HEK293 (cell line): ENCODE measurements at regions not wholly inside any gene's neighbourhood (a gene's known extent, or its start where the extent isn't known, plus 50 kb on each side); places are given as distances from the start of the nearest gene placed in this dataset.

ENCODE experiments used
- CTCF ChIP-seq: fragments of 450-650 bp; formaldehyde crosslinking; IDR thresholded peaks from 2 replicates; pipeline ENCODE4 v1.5.1; 2016; ENCODE audit warnings: missing biosample characterization, missing genetic modification characterization
- PRDM6 ChIP-seq: fragments of 450-650 bp; formaldehyde crosslinking; IDR thresholded peaks from 2 replicates; pipeline ENCODE4 v1.5.1; 2017; ENCODE audit warnings: missing biosample characterization, missing genetic modification characterization
- ZNF274 ChIP-seq, 2 experiments: fragments of 200-500 bp in 1 of 2; fragments of 450-650 bp in 1 of 2; sonication (Bioruptor generic) in 1 of 2; formaldehyde crosslinking in 1 of 2; IDR thresholded peaks; 2 replicates each; pipeline versions ENCODE4 v1.5.1 to v1.6.1; 2014 to 2016; ENCODE audit warnings: borderline replicate concordance in 1 of 2, inconsistent platforms in 1 of 2, low read length in 1 of 2, missing biosample characterization in 1 of 2, missing genetic modification characterization in 1 of 2
- ZNF398 ChIP-seq: fragments of 450-650 bp; formaldehyde crosslinking; IDR thresholded peaks from 2 replicates; pipeline ENCODE4 v1.5.1; 2017; ENCODE audit warnings: missing biosample characterization, missing genetic modification characterization
- ZNF626 ChIP-seq: fragments of 450-650 bp; sonication (Bioruptor Pico); formaldehyde crosslinking; IDR thresholded peaks from 2 replicates; pipeline ENCODE4 v1.5.1; 2018; ENCODE audit warnings: missing biosample characterization, missing genetic modification characterization, inconsistent platforms

- TF ChIP-seq CTCF: no peak
- no peak for TF ChIP-seq ZNF398 (tag by site-specific recombination)
- TF ChIP-seq PRDM6 (tag by site-specific recombination): no peak; the same call in 1 of the 2 replicates
- no peak for TF ChIP-seq ZNF274 (IDR thresholded peaks at IDR 0.05; ENCODE audit: low read length)
- TF ChIP-seq ZNF274 (tag by site-specific recombination; IDR thresholded peaks at IDR 0.05; ENCODE audit: borderline replicate concordance): no peak
- no peak for TF ChIP-seq ZNF626 (tag by site-specific recombination)
Observed at GRCh38 chr4:38612646-38613414, 51.2 kb upstream of the KLF3 start.
